ENCODE measurements at regions not wholly inside any gene's neighbourhood (a gene's known extent, or its start where the extent isn't known, plus 50 kb on each side); places are given as distances from the start of the nearest gene placed in this dataset.

GRCh38 chr2:23132823-23133595 lies 252.0 kb upstream of the KLHL29 start:
- TF ChIP-seq CTCF (IDR thresholded peaks at IDR 0.05), result no peak

DNA sequence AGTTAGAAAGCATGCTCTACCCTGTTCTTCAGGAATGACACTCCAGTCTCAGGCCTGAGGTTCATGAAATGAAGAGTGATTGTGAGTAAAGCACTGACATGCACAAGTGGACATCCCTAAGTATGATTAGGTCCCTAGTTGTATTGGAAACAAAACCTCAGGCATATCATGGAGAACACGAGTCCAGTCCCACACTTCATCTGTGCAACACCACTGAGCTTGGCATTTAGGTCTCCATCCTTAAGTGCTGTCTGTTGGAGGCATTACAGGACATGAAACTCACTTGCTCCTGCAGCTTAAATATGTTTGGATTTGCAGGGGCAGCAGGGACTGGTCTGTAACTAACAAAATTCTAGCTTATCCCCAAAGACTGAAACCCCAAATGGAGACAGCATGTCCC lies 250.3 kb upstream of the KLHL29 start:
- no peak for TF ChIP-seq CTCF (IDR thresholded peaks at IDR 0.05)

DNA sequence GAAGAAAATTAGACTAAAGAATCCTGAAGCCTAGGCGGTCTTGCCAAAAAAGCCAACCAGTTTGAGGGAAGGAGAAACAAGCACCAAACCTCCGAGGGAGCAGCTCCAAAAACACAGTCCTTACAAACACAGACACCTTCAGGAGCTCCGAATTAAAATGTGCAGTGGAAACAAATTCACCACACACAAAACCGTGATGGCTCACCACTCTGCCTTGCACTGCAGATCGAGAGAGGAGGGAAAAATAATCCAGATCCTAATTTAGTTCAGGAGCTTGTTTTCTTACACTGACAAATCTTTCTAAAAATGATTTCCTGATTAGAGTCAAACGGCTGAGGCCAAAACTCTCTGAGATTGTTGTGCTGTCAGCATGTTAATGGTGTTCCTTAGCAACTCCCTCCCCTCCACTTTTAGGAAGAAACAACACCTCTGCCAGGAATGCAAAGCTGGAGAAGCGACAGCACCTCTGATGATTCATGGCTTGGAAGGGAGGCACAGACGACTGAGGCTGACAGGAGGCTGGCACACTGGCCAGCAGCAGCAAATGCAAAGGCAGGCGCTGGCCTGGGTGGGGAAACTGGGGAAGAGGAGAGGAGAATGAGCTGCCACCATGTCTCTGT lies 249.4 kb upstream of the KLHL29 start:
- no peak for TF ChIP-seq CTCF (IDR thresholded peaks at IDR 0.05)

- no peak for TF ChIP-seq CTCF (IDR thresholded peaks at IDR 0.05)
These were observed 247.8 kb upstream of the KLHL29 start for GRCh38 chr2:23137166-23137565.

DNA sequence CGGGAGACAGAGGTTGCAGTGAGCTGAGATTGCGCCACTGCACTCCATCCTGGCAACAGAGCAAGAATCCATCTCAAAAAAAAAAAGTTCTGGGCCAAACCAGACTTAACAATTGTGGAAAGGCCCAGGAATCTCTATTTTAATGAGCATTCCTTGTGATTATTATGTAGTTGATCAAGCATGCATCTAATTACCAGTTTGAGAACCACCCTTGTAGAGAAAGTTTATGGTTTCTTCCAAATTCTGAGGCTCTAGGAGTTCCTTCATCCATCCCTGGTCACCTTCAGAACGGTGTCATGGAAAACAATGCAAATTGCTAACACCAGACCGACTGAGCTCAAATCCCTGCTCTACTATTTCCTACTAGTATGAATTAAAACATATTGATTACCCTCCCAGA lies 246.3 kb upstream of the KLHL29 start:
- no peak for TF ChIP-seq CTCF (IDR thresholded peaks at IDR 0.05)

- no peak for TF ChIP-seq CTCF (IDR thresholded peaks at IDR 0.05)
These were observed 239.5 kb upstream of the KLHL29 start for GRCh38 chr2:23145460-23145859.

DNA sequence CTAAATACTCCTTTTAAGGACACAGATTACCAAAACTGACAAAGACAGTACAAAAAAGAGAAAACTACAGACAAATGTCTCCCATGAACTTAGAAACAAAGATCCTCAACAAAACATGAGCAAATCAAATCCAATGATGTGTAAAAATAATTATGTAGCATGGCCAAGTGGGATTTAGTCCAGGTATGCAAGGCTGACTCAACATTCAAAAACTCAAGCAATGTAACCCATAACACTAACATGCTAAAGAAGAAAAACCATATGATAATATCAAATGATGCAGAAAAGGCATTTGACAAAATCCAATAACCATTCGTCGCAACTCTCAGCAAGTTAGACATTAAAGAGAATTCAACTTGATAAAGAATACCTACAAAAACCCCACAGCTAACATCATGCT lies 239.0 kb upstream of the KLHL29 start:
- TF ChIP-seq CTCF (IDR thresholded peaks at IDR 0.05), result no peak

All from LNCAP (cell line).